KOPT-K1 (cell line): ENCODE measurements at regions not wholly inside any gene's neighbourhood (a gene's known extent, or its start where the extent isn't known, plus 50 kb on each side); places are given as distances from the start of the nearest gene placed in this dataset.

Experiments used
- H3K27ac ChIP-seq: fragments of 200-600 bp; sonication (generic); 2 replicates; pipeline ENCODE4 v1.5.1; 2016; ENCODE audit warnings: antibody characterized with exemption, mild to moderate bottlenecking, low read depth, low read length; ENCODE audit not compliant: poor library complexity, severe bottlenecking
- H3K36me3 ChIP-seq: fragments of 200-600 bp; sonication (generic); 2 replicates; pipeline ENCODE4 v1.5.1; 2017; ENCODE audit warnings: antibody characterized with exemption, mild to moderate bottlenecking, low read length, moderate library complexity; ENCODE audit not compliant: insufficient read depth
- H3K9me3 ChIP-seq: fragments of 200-600 bp; sonication (generic); 2 replicates; pipeline ENCODE4 v1.5.1; 2017; ENCODE audit warnings: antibody characterized with exemption, low read length, mild to moderate bottlenecking; ENCODE audit not compliant: insufficient read depth, poor library complexity, severe bottlenecking

DNA sequence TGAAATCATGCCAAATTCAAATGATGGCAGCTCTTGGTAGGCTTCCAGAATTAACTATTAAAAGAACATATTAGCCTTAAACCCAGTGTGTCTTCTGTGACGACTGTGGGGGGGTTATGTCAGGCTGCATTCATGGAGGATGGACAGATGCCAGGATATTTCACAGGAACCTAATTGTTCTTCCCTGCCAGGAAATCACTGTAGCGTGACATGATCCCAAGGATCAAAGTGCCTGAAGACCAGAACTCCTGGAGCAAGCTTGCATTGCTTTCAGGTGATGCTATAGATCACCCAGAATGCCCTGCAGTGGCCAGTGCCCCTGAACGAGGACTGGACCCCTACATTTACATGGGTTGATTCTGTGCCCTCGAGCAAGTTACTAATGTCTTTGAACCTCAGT, 1093.0 kb upstream of the TENM3 start:
- Histone ChIP-seq H3K9me3 (no peaks in the 10 kb centered on the region), H3K27ac (no peak overlapping the region), H3K36me3 (no peaks in the 10 kb centered on the region)

GRCh38 chr4:181151856-181152255, 1091.3 kb upstream of the TENM3 start:
- Histone ChIP-seq H3K36me3 (no peaks in the 10 kb centered on the region), H3K9me3 (no peaks in the 10 kb centered on the region), H3K27ac (no peak overlapping the region)

- no peaks in the 10 kb centered on the region for H3K36me3 ChIP-seq
- no peak overlapping the region for H3K27ac ChIP-seq
- H3K9me3 ChIP-seq = no peaks in the 10 kb centered on the region
Measured at GRCh38 chr4:181157647-181158046, 1085.6 kb upstream of the TENM3 start.

GRCh38 chr4:181158971-181159370, 1084.2 kb upstream of the TENM3 start:
- Histone ChIP-seq H3K36me3 (no peaks in the 10 kb centered on the region), H3K27ac (no peak overlapping the region), H3K9me3 (no peaks in the 10 kb centered on the region)

DNA sequence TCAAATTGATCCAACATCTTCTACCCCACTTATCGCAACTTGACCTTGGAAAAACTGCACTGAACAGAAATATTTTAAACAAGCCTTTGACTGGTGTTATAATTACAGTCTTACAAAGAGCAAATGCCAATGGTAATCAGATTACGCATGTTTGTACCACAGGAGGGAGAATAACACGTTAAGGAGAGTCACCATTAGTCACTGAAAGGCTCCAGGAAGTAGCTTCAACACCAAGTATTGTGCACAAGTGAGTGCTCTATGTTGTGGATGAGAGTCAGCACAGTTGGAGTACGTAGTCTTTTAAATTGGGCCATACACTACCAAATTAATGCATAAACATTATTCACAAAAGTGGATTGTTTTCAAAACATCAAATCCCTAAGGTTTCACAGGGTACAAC, 1081.5 kb upstream of the TENM3 start:
- Histone ChIP-seq H3K27ac (no peak overlapping the region), H3K9me3 (no peaks in the 10 kb centered on the region), H3K36me3 (no peaks in the 10 kb centered on the region)

- H3K27ac ChIP-seq = no peak overlapping the region
- H3K9me3 ChIP-seq = no peaks in the 10 kb centered on the region
- no peaks in the 10 kb centered on the region for H3K36me3 ChIP-seq
Measured at GRCh38 chr4:181162266-181162665, 1080.9 kb upstream of the TENM3 start.

GRCh38 chr4:181162676-181163075, 1080.5 kb upstream of the TENM3 start:
- Histone ChIP-seq H3K9me3 (no peaks in the 10 kb centered on the region), H3K36me3 (no peaks in the 10 kb centered on the region), H3K27ac (no peak overlapping the region)

- no peak overlapping the region for H3K27ac ChIP-seq
Measured at GRCh38 chr4:181166742-181167399, 1076.3 kb upstream of the TENM3 start.

GRCh38 chr4:181168011-181168805, 1075.0 kb upstream of the TENM3 start:
- no peaks in the 10 kb centered on the region for H3K9me3 ChIP-seq
- H3K36me3 ChIP-seq = no peaks in the 10 kb centered on the region
- H3K27ac ChIP-seq = no peak overlapping the region

More at GRCh38 chr4:181166742-181167399, 1076.3 kb upstream of the TENM3 start:
- H3K9me3 ChIP-seq = no peaks in the 10 kb centered on the region
- H3K36me3 ChIP-seq = no peaks in the 10 kb centered on the region

DNA sequence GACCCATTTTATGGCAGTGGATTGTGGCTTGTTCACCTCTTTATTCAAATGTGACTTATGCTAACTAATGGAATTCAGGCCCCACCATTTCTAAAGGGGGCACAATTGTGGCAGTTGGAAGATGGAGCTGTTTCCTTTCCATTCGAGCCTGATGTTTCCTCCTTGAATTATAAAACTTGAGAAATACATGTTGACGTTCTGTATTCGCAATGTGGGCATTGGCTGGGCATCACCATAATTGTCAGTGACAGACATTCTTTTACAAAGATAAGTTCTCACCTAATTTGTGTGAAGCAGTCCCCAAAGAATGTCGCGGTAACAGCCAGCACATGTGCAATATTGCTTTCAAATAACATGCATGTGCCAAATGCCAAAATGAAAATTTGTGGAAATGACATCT, 1070.2 kb upstream of the TENM3 start:
- Histone ChIP-seq H3K9me3 (no peaks in the 10 kb centered on the region), H3K27ac (no peak overlapping the region), H3K36me3 (no peaks in the 10 kb centered on the region)

DNA sequence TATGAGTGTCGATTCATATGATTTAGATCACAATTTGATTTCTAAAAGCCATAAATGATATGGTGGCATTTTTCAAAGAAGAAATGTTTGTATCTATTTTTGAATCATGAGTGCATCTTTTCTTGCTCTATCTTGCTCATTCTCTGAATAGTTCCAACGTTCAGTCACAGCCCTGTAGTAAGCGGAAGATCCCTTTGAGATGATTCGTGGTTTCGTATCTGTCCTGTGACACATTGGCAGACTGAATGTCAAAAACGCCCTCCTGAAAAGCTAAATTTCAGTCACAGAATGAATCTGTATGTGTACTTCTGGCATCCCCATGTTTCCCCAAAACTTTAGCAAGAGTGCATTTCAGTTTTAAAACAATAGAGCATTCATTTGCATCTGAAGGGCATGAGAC, 1066.9 kb upstream of the TENM3 start:
- Histone ChIP-seq H3K27ac (no peak overlapping the region), H3K36me3 (no peaks in the 10 kb centered on the region), H3K9me3 (no peaks in the 10 kb centered on the region)

DNA sequence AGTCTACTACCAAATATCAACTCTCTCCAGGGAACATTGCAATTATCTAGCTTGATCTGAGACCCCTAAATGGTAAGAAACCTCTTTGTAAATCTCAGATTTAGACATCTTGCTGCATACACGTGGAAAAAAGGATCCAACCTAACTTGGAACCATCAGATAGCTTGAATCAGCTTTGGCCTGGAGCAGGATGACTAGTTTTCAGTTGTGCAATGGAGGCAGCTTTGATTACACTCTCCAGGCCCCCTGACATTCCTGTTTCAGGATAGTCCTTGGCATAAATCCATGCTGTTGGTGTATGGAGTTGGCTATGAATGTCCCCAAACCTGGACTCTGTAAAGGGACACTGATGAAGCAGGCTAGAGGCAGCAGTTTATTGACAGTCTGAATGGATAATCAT, 1061.9 kb upstream of the TENM3 start:
- H3K9me3 ChIP-seq = no peaks in the 10 kb centered on the region
- no peak overlapping the region for H3K27ac ChIP-seq
- no peaks in the 10 kb centered on the region for H3K36me3 ChIP-seq

DNA sequence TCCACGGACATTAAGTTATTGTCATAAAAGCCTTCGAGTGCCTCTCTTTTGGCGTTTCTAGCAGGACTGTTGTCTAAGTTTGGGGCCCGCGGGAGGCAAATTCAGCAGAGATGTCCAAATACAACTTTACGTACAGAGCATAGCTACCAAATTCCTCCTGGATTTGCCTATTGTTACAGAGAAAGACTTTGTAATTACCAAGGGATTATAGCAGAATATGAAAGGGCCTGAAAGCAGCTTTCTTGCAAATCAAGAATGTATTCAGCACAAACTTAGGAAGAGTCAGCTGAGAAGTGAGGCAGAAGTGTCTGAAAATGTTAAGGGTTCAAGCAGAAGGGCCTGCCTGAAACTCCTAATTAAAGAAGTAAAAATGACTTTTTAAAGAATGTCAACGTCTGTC, 1053.5 kb upstream of the TENM3 start:
- no peak overlapping the region for H3K27ac ChIP-seq
- H3K36me3 ChIP-seq = no peaks in the 10 kb centered on the region
- H3K9me3 ChIP-seq = no peaks in the 10 kb centered on the region

GRCh38 chr4:181193131-181193930, 1049.9 kb upstream of the TENM3 start:
- Histone ChIP-seq H3K9me3 (no peaks in the 10 kb centered on the region), H3K36me3 (no peaks in the 10 kb centered on the region), H3K27ac (no peak overlapping the region)

- no peaks in the 10 kb centered on the region for H3K36me3 ChIP-seq
- no peaks in the 10 kb centered on the region for H3K9me3 ChIP-seq
- H3K27ac ChIP-seq = no peak overlapping the region
Measured at GRCh38 chr4:181194096-181194495, 1049.1 kb upstream of the TENM3 start.
